GM18867 (cell line): ENCODE measurements at regions not wholly inside any gene's neighbourhood (a gene's known extent, or its start where the extent isn't known, plus 50 kb on each side); places are given as distances from the start of the nearest gene placed in this dataset.

Source experiments
- ATAC-seq: cut with Tn5 transposase; IDR thresholded peaks from one replicate; pipeline ENCODE4 v1.9.1; 2021; ENCODE audit warnings: mild to moderate bottlenecking, moderate library complexity; ENCODE audit not compliant: unreplicated experiment

DNA sequence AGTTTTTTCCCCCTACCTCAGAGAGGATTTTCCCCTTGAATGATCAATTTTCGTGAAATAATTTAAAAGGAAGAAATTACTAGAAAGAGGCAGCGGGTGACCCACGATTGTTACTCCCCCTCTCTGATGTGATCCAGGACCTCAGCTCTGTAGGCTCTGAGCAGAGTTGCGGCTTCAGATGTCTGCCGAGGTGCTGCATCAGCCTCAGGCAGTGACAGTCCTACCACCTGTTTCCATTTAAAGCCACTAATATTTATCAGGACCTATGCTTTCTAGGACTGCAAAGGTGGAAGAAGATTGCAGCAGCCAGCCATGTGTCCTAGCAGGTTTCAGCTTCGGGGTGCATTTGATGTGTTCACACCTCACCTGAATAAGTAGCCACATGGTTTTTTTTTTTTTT is 294.8 kb upstream of the C2CD4B start:
- no peak for ATAC-seq

DNA sequence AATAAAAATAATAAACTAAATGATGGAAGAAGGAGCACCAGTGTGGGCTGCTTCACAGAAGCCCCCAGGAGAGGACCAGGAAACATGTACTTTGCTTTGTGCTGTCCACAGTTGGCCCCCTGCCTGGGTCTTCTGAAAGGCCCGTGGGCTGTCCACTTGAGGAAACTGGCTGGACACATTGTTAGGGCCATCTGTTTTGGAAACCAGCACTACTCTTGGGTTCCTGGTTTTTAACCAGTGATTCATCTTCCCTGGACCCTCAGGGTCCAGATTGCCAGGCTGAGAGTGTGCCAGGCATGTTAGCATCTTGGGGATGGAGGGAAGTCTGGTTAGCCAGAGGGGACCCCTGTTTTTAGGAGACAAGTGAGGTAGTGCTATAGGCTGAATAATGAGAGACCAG is 297.2 kb upstream of the C2CD4B start:
- ATAC-seq: no peak

DNA sequence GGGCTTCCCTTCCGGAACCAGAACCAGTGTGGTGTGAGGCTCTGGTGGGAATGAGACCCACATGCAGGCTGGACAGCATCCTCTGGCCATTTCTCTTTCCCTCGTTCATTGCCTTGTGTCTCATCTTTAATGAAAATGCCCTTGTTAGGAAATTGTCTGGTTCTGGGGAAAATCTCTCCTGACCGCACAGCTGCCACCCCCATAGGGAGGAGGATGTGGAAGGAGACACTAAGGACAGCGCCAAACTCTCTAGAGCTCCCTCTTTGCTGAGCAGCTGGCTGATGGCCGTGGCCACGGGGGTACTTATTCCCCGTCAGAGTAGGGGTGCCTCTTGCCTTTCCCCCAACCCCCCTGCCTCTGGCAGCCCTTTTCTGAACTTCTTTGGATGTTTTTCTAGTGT is 297.6 kb upstream of the C2CD4B start:
- ATAC-seq: no peak

DNA sequence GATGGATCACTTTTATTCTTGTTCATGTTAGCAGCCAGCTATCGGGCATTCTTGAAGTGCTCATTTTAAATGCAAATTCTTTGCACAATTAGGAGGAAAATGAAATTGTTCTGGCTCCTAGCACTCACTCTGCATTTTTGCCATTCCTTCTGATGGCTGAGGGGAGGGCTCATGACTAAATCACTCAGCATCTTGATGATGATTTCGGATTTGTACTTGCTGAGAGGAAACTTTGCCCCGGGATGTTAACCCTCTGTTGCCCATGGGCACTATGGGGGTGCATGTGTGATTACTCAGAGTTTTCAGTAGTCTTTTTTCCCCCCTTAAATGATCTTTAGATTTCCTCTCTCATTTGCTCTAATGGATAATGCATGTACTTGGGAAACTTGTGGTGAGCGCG is 299.6 kb upstream of the C2CD4B start:
- ATAC-seq: no peak

DNA sequence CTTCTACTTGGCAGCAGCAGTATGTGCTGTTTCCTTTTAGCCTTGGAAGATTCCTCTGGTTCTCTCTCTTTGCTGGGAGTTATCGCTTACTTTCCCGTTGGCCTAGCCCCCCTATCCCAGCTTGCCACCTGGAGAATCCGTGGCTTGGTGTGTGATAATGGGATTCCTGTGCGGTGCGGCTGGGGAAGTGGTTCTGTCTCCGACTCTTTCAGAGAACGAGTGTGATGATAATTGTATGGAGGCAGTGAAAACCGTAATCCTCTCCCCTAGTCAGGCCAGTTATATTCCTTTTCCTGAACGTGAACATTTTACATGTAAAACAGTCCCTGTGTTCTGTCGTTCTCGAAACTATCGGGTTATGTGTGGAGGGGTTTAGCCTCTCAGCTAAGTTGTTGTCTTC is 300.1 kb upstream of the C2CD4B start:
- ATAC-seq: no peak

DNA sequence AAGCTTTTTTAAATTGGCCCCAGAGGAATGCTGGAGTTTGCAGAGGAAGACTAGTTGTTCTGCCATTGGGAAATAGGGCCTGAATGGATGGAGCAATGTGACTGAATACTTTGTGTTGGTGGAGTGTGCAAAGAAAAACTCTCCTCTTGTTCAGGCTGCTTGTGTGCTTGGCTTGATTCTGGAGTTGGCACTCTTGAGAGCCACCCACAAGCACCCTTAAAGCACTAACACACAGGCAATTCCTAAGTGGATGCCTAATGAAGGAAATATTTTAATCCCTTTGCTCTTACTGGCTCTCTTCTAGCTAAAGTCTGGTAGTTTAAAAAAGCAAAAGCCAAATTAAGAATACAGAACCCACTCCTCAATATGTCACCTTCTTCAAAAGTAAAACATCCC is 304.4 kb upstream of the C2CD4B start:
- ATAC-seq: no peak

DNA sequence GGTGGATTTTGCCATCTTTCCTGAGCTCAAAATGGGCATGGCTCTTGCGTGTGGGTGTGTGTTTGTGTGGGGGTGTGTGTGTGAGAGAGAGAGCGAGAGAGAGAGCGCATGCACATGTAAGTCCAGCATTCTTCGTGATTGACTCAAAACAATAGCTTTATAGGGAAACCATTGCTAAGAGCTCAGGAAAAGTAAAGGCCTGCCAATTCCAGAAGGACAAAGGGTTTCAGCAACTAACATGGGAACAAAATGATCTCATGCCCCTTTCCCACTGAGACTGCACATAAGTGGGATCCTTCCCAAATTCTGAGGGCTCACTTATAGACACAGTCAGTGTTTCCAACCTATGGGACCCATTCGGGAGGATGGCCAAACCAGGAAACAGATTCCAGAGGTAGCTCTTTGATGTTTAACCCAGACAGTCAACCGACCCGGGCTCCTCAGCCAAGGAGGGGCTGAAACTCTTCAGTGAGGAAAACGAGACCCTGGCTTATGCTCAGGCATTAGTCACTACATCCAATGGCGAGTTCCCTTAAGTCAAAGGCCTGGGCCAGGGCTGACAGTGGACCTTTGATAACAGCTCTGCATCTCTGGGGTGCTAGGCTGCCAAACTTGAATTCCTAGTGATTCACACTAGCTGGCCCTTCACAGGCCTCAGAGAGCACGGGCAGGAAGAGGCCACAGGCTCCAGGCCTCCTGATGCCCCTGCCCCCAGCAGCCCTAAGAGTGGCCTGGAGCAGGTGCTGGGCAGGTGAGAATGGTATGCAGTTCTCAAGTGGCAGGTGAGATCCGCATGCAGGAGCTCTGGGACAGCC is 305.0 kb upstream of the C2CD4B start:
- ATAC-seq: no peak

DNA sequence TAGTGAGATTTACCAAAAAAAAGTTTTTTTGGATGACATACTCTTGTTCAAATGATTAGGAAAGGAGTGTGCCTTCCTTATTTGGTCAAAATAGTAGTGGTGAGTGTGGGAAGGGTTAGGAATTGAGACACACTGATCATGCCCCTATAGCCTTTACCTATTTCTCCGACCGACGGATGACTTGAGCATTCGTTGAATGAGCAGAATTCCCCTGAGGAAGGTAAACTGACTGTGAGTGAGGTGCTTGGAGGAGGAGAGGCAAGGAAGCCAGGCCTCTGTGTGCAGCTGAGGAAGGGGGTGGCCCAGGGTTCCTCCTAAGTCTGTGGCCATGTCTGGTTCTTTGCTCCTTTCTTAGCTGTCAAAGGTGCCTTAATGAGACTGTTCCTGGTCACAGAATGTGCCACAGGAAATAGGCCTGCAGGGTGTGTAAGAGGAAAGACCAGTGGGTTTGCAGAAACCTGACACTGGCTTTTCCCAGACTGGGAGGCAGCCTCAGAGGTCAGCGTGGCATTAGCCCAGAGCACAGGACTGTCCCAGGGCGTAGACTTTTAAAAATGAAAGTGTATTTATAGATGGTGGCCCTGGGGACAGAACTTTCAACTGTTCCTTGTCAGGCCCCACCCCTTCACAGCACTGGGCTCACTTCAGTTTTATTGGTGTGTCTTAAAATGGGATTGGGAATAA is 307.7 kb upstream of the C2CD4B start:
- ATAC-seq: no peak

DNA sequence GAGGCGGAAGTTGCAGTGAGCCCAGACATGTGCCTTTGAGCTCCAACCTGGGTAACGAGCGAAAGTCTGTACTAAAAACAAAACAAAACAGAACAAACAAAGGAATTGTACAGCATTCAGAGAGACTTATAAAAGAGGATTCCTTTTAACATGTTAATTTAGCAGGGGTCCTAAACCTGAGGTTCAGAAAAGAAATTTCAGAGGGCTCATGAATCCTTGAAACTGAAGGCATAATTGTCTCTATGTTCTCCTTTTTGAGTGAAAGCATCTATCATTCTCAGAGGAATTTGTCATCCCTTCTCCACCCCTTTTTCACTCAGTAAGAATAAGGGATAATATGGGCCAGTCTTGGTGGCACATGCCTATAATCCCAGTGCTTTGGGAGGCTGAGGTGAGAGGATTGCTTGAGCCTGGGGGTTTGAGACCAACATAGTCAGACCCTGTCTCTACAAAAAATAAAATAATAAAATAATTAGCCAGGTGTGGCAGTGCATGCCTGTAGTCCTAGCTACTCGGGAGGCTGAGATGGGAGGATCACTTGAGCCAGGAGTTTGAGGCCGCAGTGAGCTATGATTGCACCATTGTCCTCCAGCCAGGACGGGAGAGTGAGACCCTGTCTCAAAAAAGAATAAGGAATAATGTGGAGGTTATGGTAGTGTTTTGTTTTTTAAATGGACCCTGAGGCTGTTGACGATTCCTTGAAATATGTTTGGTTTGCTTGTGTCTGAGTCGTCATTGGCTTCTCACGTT is 309.1 kb upstream of the C2CD4B start:
- no peak for ATAC-seq

DNA sequence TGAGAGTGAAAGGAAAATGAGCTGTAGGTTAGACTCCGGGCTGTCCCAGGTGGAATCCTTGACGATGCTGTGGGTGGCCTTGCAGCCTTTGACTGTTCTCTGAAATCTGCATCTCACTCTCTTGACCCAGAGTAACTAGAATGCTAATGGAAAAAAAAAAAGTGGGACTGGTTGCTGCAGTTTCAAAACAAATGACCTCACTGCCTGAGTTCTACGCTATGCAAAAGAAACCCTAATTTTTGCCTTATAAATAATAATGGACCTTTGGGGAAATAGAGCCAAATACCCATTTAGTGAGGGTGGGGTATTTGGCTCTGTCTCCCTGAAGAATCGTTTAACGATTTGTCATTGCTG is 309.7 kb upstream of the C2CD4B start:
- ATAC-seq: no peak

DNA sequence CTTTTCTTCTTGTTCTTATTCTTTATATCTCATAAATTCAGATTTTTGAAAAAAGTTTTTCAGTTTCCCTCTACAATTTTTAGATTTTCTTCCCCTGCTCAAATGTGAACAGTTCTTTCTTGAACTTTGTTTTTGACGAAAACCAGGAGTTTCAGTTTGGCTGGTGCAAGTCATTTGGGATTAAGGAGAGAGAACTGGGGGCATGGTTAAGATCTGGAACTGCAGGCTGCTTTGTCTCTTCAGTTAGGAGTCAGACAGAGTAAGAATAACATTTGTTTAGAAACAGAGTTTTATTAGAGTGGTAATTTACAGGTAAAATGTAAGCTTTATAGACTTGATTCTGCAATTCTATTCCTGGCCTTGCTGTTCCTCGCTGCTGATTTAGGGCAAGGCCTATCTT is 310.5 kb upstream of the C2CD4B start:
- no peak for ATAC-seq

DNA sequence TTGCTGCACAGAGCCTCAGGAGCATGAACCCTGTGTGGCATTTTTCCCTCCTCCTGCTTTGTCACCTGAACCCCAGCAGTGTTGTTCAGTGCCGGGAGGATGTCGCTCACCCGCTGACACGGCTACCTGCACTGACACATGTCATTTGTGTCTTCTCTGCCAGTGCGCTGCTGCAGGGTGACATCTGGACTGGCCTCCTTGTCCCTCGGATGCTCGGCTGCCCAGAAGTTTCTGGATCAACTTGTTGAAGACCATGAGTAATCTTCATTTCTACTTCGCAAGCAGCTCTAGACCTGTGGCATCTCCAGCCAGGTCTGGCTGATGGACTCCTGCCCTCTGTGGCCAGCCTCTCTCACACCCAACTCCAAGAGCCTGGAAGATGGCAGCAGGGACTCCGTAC is 311.1 kb upstream of the C2CD4B start:
- no peak for ATAC-seq

DNA sequence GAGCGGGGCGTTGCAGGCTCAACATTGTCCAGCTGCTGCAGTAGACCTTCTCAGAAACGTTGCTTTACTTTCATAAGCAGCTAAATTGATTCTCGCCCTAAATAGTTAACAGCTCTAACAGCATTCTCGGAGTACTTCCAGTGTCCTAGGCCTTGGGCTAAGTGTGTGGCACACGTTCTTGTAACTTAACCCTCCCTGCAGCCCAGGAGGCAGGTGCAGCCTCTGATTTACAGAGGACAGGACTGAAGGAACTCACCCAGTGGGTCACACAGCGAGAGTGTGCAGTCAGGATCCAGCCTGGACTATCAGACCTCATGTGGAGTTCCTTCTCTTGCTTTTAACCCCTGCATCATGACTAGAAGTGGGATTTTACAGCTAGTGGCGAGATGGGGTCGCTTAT is 312.8 kb upstream of the C2CD4B start:
- no peak for ATAC-seq

DNA sequence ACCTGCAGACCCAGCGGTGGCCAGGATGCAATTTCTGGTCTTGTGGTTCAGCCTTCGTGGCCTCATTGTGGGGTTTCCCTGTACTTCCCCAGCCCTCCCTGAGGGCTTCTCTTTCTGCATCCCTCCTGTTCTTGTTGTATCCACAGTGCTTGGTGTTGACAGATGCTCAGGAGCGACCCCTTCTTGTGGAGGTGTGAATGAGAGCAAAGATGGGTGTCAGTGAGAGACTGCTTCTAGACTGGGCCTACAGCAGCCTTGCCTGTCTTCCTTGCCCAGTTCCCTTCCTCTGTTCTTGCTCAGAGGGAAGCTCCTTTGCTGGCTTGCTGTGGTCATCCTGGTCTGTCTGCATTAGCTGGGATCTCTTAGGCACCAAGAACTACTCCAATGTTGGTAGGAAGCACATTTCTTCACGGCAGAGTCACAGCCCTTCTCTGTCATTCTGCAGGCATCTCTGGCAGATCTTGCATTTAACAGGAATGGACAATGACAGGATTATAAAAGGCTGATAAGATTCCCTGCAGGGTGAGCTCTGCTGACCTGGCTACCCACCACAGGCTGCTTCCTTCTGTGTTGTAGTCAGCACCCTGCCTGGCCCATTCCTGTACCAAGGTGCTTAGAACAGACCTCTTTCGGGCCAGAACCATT is 317.8 kb upstream of the C2CD4B start:
- no peak for ATAC-seq

DNA sequence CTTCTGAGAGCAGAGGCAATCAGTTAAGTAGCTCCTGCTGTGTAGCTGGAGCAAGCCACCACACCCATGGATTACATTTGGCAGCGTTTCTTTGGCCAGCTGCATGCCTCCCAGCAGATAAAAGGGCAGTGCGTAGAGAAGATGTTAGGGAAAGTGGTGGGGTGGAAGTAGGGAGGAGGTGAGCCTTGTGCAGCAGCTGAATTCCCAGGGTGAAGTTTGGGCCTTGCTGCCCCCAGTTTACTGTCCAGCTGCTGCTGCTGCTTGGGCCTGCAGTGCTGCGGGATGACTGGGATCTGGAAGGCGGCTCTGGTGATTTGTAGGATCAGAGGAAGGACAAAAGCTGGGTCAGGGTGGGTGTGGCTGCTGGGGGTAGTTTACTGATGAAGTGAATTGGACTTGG is 318.7 kb upstream of the C2CD4B start:
- no peak for ATAC-seq

DNA sequence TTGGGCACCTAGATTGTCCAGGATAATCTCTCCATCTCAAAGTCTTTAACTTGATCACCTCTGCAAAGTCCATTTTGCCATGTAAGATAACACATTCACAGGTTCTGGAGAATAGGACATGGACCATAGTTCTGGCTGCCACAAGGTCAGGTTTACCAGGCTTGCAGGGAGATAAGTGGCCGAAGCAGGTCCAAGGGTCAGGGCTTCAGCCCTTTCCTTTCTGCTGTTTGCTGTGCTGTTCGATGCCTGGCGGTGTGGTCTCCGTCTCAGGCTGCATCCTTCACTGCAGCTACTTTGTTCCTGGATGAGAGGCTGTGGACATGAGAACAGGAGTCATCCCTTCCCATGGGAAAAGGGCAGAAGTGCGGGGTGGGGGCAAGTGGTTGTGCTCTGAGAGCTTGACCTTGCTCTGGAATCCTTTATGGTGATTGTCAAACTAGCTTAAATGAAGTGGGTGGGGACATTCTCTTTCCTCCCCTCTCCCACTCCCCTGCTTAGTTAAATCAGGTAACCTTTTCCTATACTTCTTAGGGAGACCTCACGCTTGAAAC is 320.2 kb upstream of the C2CD4B start:
- ATAC-seq: no peak

DNA sequence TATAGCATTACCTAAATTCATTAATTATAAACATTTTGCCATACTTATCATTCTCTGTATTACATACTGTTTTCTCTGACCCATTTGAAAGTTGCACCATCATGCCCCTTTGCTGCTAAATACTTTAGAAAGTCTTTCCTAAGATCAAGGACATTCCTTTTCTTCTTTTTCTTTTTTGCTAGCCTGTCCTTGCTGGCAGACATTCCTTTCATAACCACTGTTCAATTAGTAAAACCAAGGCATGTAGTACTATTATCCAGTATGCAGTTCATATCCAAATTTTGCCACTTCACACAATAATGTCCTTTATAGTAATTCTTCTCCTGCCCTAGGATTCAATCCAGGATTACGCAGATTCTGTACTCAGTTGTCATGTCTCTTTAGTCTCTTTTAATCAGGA is 321.0 kb upstream of the C2CD4B start:
- no peak for ATAC-seq

DNA sequence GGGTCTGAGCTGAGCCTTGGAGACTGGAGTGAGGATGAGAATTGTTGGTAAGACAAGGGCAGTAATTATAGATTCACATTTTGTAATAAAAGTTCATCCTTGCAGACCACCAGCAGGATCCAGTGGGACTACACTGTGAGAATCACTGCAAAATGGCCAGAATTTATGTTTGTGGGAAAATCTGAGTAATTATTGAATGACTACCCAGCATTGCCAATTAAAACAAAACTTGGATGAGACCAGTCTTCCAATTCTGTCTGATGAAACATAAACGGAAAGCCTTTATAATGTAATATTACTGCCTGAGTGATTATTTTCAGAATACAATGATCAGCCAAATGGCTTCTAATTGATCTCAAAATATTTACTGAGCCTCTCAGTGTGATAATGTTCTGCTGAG is 323.3 kb upstream of the C2CD4B start:
- ATAC-seq: no peak

DNA sequence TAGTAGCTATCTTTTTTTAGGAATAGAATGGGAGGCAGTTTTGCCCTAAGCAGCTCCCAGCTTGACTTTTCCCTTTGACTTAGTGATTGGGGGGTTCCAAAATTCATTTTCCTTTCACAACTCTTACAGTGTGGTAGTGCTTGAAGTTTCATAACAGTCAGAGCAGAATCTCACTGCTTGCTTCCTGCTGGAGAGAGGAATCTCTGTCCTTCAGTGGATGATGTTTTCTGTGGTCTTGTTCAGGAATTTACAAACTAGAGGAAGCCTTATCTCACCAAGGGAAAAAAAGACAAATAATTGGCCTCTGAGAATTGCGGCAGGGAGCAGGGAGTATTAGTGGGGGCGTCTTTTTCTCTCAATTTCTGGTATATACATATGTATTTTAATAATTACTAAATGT is 326.6 kb upstream of the C2CD4B start:
- ATAC-seq: no peak

DNA sequence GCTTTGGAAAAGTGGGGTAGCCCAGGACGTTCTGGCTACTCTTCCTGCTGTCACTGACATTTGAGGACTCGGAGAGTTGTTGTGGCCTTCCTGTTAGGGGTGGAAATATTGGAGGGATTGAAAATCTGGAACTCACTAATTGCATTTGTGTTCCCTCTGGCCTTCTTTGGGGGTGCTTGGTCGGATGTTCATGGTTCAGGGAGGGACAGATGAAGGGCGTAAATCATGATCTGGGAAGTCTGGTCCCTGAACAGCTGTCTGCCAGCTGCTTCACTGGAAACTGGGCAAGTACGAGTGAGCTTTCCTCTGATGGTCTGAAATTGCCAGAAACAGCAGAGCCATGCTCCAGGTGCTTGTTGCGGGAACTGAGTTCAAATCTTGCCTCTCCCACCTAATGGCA is 327.8 kb upstream of the C2CD4B start:
- ATAC-seq: no peak

DNA sequence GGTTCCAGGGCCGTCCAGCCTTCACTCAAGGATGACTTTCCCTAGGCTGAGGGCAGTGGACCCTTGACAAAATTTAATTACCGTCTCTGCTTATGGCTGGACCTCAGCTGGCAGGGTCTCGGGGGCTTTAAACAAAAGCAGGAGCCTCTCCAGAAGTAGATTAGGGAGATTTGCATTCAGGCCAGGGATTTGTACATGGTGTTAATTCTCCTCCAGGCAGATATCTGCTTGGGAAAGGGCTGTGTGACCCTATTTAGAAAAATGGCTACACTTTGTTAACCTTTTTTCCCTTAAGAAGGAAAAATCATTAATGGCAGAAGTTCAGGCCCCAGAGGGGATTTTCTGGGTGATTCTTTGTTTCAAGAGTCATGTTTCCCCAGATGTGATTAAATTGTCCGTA is 329.1 kb upstream of the C2CD4B start:
- ATAC-seq: no peak
